LNCAP (cell line): ENCODE measurements at regions not wholly inside any gene's neighbourhood (a gene's known extent, or its start where the extent isn't known, plus 50 kb on each side); places are given as distances from the start of the nearest gene placed in this dataset.

ENCODE experiments used
- CTCF ChIP-seq: fragments of 450-650 bp; IDR thresholded peaks from 2 replicates; pipeline ENCODE4 v1.5.1; 2017; ENCODE audit warnings: mild to moderate bottlenecking

- TF ChIP-seq CTCF, result no peak
Measured at GRCh38 chr12:68416350-68416749, 84.2 kb upstream of the MDM1 start.

- no peak for TF ChIP-seq CTCF
Measured at GRCh38 chr12:68416826-68417225, 84.7 kb upstream of the MDM1 start.

GRCh38 chr12:68418137-68418460 lies 85.9 kb upstream of the MDM1 start:
- no peak for TF ChIP-seq CTCF

- TF ChIP-seq CTCF, result no peak
Measured at GRCh38 chr12:68420225-68421010, 88.3 kb upstream of the MDM1 start.

- TF ChIP-seq CTCF, result no peak
Measured at GRCh38 chr12:68422159-68422558, 90.0 kb upstream of the MDM1 start.

- no peak for TF ChIP-seq CTCF
Measured at GRCh38 chr12:68422956-68423574, 90.9 kb upstream of the MDM1 start.

- no peak for TF ChIP-seq CTCF
Measured at GRCh38 chr12:68425998-68426397, 93.8 kb upstream of the MDM1 start.
